ENCODE measurements at regions not wholly inside any gene's neighbourhood (a gene's known extent, or its start where the extent isn't known, plus 50 kb on each side); places are given as distances from the start of the nearest gene placed in this dataset.
"Not testable (repeated sequence)": the region's sequence is repeated elsewhere in the genome, so short reads cannot be mapped to it uniquely, and the experiment has no call there.

DNA sequence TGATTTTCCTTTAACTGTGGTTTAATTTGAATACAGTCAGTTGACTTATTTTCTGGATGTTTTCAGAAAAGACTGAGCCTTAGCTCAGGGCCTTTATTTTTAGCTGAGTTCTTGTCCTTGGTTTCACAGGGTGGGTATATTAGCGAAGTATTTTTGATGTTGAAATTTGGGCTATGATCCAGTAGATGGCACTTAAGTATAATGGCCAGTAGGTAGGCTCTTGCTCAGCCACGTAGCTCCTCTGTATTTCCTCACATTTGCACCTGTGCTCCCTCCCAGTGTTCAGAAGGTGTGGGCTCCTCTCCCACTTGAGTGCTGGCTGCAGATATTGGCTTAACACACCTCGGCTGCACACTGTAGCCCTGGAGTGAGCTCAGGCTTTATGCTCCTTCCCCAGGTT, 549.9 kb upstream of the AMOT start:
- Histone ChIP-seq H3K27ac (ENCODE audit: low read depth in 1 of 3, low read length in 2 of 3) (no peak overlapping the region), H3K27me3 (ENCODE audit: control insufficient read depth in 3 of 3, insufficient read depth in 3 of 3, low read length in 3 of 3) (no peaks in the 10 kb centered on the region), H3K4me1 (ENCODE audit: control insufficient read depth in 3 of 3, insufficient read depth in 2 of 3, low read depth in 1 of 3, low read length in 2 of 3) (no peaks in the 10 kb centered on the region), H3K36me3 (ENCODE audit: control insufficient read depth in 3 of 3, insufficient read depth in 2 of 3, low read depth in 1 of 3, low read length in 3 of 3) (no peaks in the 10 kb centered on the region), H3K9me3 (ENCODE audit: control insufficient read depth in 2 of 2, insufficient read depth in 1 of 2, low read depth in 1 of 2, low read length in 1 of 2) (peaks cover 2 to 3% of the 10 kb centered on the region in 2 donors), H3K4me3 (ENCODE audit: low read depth in 1 of 3, low read length in 3 of 3) (no peak overlapping the region)
- 65 to 83% (median 72%) methylated on average over 3 of the region's 3 CpGs for WGBS, 3 donors
- FAIRE-seq (no peak), DNase-seq (no peak)

DNA sequence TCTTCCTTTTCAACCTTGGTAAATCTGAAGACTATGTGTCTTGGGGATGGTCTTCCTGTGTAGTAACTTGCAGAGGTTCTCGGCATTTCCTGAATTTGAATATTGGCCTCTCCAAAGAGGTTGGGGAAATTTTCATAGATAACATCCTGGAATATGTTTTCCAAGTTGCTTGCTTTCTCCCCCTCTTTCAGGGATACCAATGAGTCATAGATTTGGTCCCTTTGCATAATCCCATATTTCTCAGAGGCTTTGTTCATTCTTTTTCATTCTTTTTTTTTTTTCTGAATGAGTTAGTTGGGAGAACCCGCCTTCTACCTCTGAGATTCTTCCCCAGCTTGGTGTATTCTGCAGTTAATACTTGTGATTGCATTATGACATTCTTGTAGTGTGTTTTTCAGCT, 549.2 kb upstream of the AMOT start:
- Histone ChIP-seq H3K27me3 (ENCODE audit: control insufficient read depth in 3 of 3, insufficient read depth in 3 of 3, low read length in 3 of 3) (no peaks in the 10 kb centered on the region), H3K9me3 (ENCODE audit: control insufficient read depth in 2 of 2, insufficient read depth in 1 of 2, low read depth in 1 of 2, low read length in 1 of 2) (peaks cover 2 to 3% of the 10 kb centered on the region in 2 donors), H3K4me1 (ENCODE audit: control insufficient read depth in 3 of 3, insufficient read depth in 2 of 3, low read depth in 1 of 3, low read length in 2 of 3) (no peaks in the 10 kb centered on the region), H3K27ac (ENCODE audit: low read depth in 1 of 3, low read length in 2 of 3) (no peak overlapping the region), H3K36me3 (ENCODE audit: control insufficient read depth in 3 of 3, insufficient read depth in 2 of 3, low read depth in 1 of 3, low read length in 3 of 3) (no peaks in the 10 kb centered on the region), H3K4me3 (ENCODE audit: low read depth in 1 of 3, low read length in 3 of 3) (no peak overlapping the region)
- FAIRE-seq, result no peak
- DNase-seq, result no peak
- WGBS, 3 donors, result 88 to 97% (median 88%) methylated on average over 2 of the region's 2 CpGs

DNA sequence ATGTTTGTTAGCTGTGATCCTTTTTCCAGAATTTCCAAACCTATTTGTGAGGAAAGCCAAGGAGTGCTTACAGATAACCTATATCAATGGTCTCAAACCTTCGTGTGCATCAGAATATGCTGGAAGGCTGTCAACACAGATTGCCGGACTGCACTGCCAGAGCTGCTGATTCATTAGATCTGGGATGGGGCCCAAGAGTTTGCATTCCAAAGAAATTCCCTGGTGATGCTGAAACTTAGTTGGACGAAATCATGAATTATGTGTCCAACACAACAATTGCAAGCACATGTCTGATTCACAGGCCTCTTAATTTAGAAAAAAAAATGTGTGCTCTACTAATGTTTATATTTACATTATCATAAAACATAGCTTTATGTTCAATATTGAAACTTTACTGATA, 544.0 kb upstream of the AMOT start:
- no peak overlapping the region for H3K27ac ChIP-seq (ENCODE audit: low read depth in 1 of 3, low read length in 2 of 3)
- no peaks in the 10 kb centered on the region for H3K9me3 ChIP-seq (ENCODE audit: control insufficient read depth in 2 of 2, insufficient read depth in 1 of 2, low read depth in 1 of 2, low read length in 1 of 2)
- 61 to 63% (median 61%) methylated on average over 3 of the region's 3 CpGs for WGBS, 3 donors
- no peak overlapping the region for H3K4me3 ChIP-seq (ENCODE audit: low read depth in 1 of 3, low read length in 3 of 3)
- no peaks in the 10 kb centered on the region for H3K4me1 ChIP-seq (ENCODE audit: control insufficient read depth in 3 of 3, insufficient read depth in 2 of 3, low read depth in 1 of 3, low read length in 2 of 3)
- FAIRE-seq (no peak), DNase-seq (no peak)
- no peaks in the 10 kb centered on the region for H3K36me3 ChIP-seq (ENCODE audit: control insufficient read depth in 3 of 3, insufficient read depth in 2 of 3, low read depth in 1 of 3, low read length in 3 of 3)
- no peaks in the 10 kb centered on the region for H3K27me3 ChIP-seq (ENCODE audit: control insufficient read depth in 3 of 3, insufficient read depth in 3 of 3, low read length in 3 of 3)

DNA sequence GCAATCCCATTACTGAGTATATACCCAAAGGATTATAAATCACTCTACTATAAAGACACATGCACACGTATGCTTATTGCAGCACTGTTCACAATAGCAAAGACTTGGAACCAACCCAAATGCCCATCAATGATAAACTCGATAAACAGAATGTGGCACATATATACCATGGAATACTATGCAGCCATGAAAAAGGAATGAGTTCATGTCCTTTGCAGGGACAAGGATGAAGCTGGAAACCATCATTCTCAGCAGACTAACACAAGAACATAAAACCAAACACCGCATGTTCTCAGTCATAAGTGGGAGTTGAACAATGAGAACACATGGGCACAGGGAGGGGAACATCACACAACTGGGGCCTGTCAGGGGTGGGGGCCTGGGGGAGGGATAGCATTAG, 532.8 kb upstream of the AMOT start:
- H3K27me3 ChIP-seq (ENCODE audit: control insufficient read depth in 3 of 3, insufficient read depth in 3 of 3, low read length in 3 of 3); H3K4me1 ChIP-seq (ENCODE audit: control insufficient read depth in 3 of 3, insufficient read depth in 2 of 3, low read depth in 1 of 3, low read length in 2 of 3); DNase-seq; H3K4me3 ChIP-seq (ENCODE audit: low read depth in 1 of 3, low read length in 3 of 3); FAIRE-seq; H3K36me3 ChIP-seq (ENCODE audit: control insufficient read depth in 3 of 3, insufficient read depth in 2 of 3, low read depth in 1 of 3, low read length in 3 of 3); H3K27ac ChIP-seq (ENCODE audit: low read depth in 1 of 3, low read length in 2 of 3); H3K9me3 ChIP-seq (ENCODE audit: control insufficient read depth in 2 of 2, insufficient read depth in 1 of 2, low read depth in 1 of 2, low read length in 1 of 2): not testable (repeated sequence)
- 81 to 91% (median 90%) methylated on average over 3 of the region's 3 CpGs for WGBS, 3 donors

DNA sequence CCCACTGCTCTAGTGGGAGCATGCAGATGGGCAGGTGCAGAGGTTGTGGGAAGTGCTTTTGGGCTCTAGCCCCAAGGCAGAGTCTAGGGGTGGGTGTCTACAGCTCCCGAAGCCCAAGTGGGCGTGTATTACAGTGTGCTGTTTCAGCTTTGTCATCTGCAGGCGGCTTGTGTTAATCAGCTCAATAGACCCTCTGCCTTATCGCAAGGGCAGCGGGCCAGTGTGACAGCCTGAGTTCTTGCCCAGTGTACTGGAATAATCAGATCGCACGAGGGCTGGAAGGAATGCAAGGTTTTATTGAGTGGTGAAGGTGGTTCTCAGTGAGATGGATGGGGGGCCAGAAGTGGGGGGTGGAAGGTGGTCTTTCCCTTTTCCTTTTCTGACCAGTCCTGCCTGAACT, 529.4 kb upstream of the AMOT start:
- Histone ChIP-seq H3K9me3 (ENCODE audit: control insufficient read depth in 2 of 2, insufficient read depth in 1 of 2, low read depth in 1 of 2, low read length in 1 of 2) (no peaks in the 10 kb centered on the region), H3K4me3 (ENCODE audit: low read depth in 1 of 3, low read length in 3 of 3) (no peak overlapping the region), H3K36me3 (ENCODE audit: control insufficient read depth in 3 of 3, insufficient read depth in 2 of 3, low read depth in 1 of 3, low read length in 3 of 3) (no peaks in the 10 kb centered on the region), H3K27me3 (ENCODE audit: control insufficient read depth in 3 of 3, insufficient read depth in 3 of 3, low read length in 3 of 3) (no peaks in the 10 kb centered on the region), H3K27ac (ENCODE audit: low read depth in 1 of 3, low read length in 2 of 3) (no peak overlapping the region), H3K4me1 (ENCODE audit: control insufficient read depth in 3 of 3, insufficient read depth in 2 of 3, low read depth in 1 of 3, low read length in 2 of 3) (no peaks in the 10 kb centered on the region)
- no peak for FAIRE-seq
- WGBS, 3 donors, result 50 to 68% (median 57%) methylated on average over 7 of the region's 7 CpGs
- DNase-seq, result no peak

DNA sequence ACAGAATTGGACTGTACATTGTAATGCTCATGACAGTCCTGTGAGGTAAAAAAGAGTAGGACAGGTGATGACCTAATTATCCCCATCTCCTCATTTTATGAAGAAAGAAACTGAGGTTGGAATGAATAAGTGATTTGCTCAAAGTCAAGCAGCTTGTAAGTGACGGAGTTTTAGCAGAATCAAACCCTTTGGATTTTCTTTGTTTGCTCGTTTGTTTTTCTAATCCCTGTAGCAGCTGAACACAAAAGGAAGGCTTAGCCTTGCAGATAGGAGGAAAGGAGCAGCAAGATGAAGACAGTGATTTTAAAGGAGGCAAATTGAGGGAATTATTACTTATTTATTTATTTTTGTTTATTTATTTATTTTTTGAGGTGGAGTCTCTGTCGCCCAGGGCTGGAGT, 528.4 kb upstream of the AMOT start:
- H3K27me3 ChIP-seq (ENCODE audit: control insufficient read depth in 3 of 3, insufficient read depth in 3 of 3, low read length in 3 of 3), result no peaks in the 10 kb centered on the region
- H3K4me1 ChIP-seq (ENCODE audit: control insufficient read depth in 3 of 3, insufficient read depth in 2 of 3, low read depth in 1 of 3, low read length in 2 of 3), result no peaks in the 10 kb centered on the region
- H3K27ac ChIP-seq (ENCODE audit: low read depth in 1 of 3, low read length in 2 of 3), result no peak overlapping the region
- H3K4me3 ChIP-seq (ENCODE audit: low read depth in 1 of 3, low read length in 3 of 3), result no peak overlapping the region
- FAIRE-seq, result no peak
- DNase-seq, result no peak
- H3K9me3 ChIP-seq (ENCODE audit: control insufficient read depth in 2 of 2, insufficient read depth in 1 of 2, low read depth in 1 of 2, low read length in 1 of 2), result no peaks in the 10 kb centered on the region
- 64 to 74% (median 72%) methylated on average over 3 of the region's 3 CpGs for WGBS, 3 donors
- no peaks in the 10 kb centered on the region for H3K36me3 ChIP-seq (ENCODE audit: control insufficient read depth in 3 of 3, insufficient read depth in 2 of 3, low read depth in 1 of 3, low read length in 3 of 3)

DNA sequence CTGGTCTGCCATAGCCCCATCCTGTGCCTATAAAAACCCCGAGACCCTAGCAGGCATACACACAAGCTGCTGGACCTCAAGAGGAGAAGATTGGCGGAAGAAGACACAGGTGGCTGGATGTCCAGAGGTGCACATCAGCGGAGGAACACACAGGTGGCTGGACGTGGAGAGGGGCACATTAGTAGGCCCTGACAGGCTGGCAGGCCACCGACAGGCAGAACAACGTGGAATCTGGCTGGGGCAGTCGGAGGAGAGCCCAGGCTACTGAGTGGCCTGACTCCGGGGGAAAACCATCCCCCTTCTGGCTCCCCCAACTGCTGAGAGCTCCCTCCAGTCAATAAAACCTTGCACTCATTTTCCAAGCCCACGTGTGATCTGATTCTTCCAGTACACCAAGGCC, 512.5 kb upstream of the AMOT start:
- WGBS, 3 donors, result 81 to 86% (median 81%) methylated on average over 7 to 9 of the region's 9 CpGs
- no peak for FAIRE-seq

DNA sequence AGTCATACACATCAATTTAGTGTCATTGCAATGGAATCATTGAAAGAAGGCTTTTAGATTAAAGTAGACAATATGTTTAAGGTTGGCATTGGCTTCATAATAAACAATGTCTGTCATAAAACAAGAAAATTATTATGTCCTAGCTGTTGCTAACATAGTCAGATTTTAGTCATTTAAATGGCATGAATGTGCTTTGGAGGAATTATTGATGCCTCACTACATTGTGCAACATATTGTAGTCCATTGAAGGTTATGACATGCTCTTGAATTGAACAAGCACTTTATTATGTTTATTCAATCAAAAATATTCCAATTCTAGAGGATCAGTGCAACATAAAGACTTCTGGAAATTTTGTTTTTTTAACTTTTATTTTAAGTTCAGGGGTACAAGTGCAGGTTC, 489.8 kb upstream of the AMOT start:
- Histone ChIP-seq H3K9me3 (ENCODE audit: control insufficient read depth in 2 of 2, insufficient read depth in 1 of 2, low read depth in 1 of 2, low read length in 1 of 2) (no peaks in the 10 kb centered on the region), H3K27ac (ENCODE audit: low read depth in 1 of 3, low read length in 2 of 3) (no peak overlapping the region), H3K4me3 (ENCODE audit: low read depth in 1 of 3, low read length in 3 of 3) (no peak overlapping the region), H3K36me3 (ENCODE audit: control insufficient read depth in 3 of 3, insufficient read depth in 2 of 3, low read depth in 1 of 3, low read length in 3 of 3) (no peaks in the 10 kb centered on the region), H3K4me1 (ENCODE audit: control insufficient read depth in 3 of 3, insufficient read depth in 2 of 3, low read depth in 1 of 3, low read length in 2 of 3) (no peaks in the 10 kb centered on the region), H3K27me3 (ENCODE audit: control insufficient read depth in 3 of 3, insufficient read depth in 3 of 3, low read length in 3 of 3) (no peaks in the 10 kb centered on the region)
- FAIRE-seq, result no peak
- DNase-seq, result no peak

More for the DNA sequence above, 512.5 kb upstream of the AMOT start:
- Histone ChIP-seq H3K36me3 (ENCODE audit: control insufficient read depth in 3 of 3, insufficient read depth in 2 of 3, low read depth in 1 of 3, low read length in 3 of 3) (no peaks in the 10 kb centered on the region), H3K9me3 (ENCODE audit: control insufficient read depth in 2 of 2, insufficient read depth in 1 of 2, low read depth in 1 of 2, low read length in 1 of 2) (no peaks in the 10 kb centered on the region), H3K4me3 (ENCODE audit: low read depth in 1 of 3, low read length in 3 of 3) (no peak overlapping the region), H3K27ac (ENCODE audit: low read depth in 1 of 3, low read length in 2 of 3) (no peak overlapping the region), H3K27me3 (ENCODE audit: control insufficient read depth in 3 of 3, insufficient read depth in 3 of 3, low read length in 3 of 3) (no peaks in the 10 kb centered on the region), H3K4me1 (ENCODE audit: control insufficient read depth in 3 of 3, insufficient read depth in 2 of 3, low read depth in 1 of 3, low read length in 2 of 3) (no peaks in the 10 kb centered on the region)
- no peak for DNase-seq

DNA sequence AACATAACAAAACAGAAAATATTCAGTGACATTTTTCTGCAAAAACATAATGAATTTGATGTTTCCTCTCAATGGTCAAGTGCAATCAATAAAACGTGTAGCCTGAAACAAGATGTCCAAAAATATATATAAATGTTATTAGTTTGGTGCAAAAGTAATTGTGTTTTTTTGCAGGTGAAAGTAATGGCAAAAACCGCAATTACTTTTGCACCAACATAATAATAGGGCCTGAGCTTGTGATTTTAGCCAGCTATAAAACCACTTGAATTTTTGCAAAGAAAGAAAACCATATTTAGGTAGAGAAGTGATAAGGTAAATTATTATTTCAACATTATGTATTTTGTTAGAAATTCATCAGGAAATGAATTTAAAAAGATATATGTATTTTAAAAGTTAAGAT, 475.3 kb upstream of the AMOT start:
- 65 to 76% (median 70%) methylated on average over 2 of the region's 2 CpGs for WGBS, 3 donors
- Histone ChIP-seq H3K4me3 (ENCODE audit: low read depth in 1 of 3, low read length in 3 of 3) (no peak overlapping the region), H3K36me3 (ENCODE audit: control insufficient read depth in 3 of 3, insufficient read depth in 2 of 3, low read depth in 1 of 3, low read length in 3 of 3) (no peaks in the 10 kb centered on the region), H3K27ac (ENCODE audit: low read depth in 1 of 3, low read length in 2 of 3) (no peak overlapping the region), H3K4me1 (ENCODE audit: control insufficient read depth in 3 of 3, insufficient read depth in 2 of 3, low read depth in 1 of 3, low read length in 2 of 3) (no peaks in the 10 kb centered on the region), H3K9me3 (ENCODE audit: control insufficient read depth in 2 of 2, insufficient read depth in 1 of 2, low read depth in 1 of 2, low read length in 1 of 2) (no peaks in the 10 kb centered on the region), H3K27me3 (ENCODE audit: control insufficient read depth in 3 of 3, insufficient read depth in 3 of 3, low read length in 3 of 3) (no peaks in the 10 kb centered on the region)
- no peak for FAIRE-seq
- no peak for DNase-seq
